Activated T-cell treated with anti-CD3 and anti-CD28 coated beads, Interleukin-2, amount 50 U/mL, for 72 hours (primary cell): ENCODE measurements at regions not wholly inside any gene's neighbourhood (a gene's known extent, or its start where the extent isn't known, plus 50 kb on each side); places are given as distances from the start of the nearest gene placed in this dataset.
A peak's percentile ranks its signal among the peaks of the same experiment; 100 is the strongest.

ENCODE experiments used
- ATAC-seq, 2 donors: fragments of 150-1000 bp; cut with Tn5 transposase; replicated peaks in 1 of 2; 2 replicates each; pipeline ENCODE4 v1.10.0; 2021; ENCODE audit warnings: moderate library complexity in 2 of 2, mild to moderate bottlenecking in 1 of 2
- DNase-seq, 2 donors: peaks; one replicate each; pipeline ENCODE4 v3.0.0; 2021 to 2022; ENCODE audit warnings: mixed read lengths in 1 of 2
- H3K27ac Mint-ChIP-seq: one replicate; pipeline ENCODE4 v1.8.0; 2022; ENCODE audit warnings: mild to moderate bottlenecking, moderate library complexity, mixed read lengths
- H3K27me3 Mint-ChIP-seq: one replicate; pipeline ENCODE4 v1.8.0; 2022; ENCODE audit warnings: low read depth, mixed read lengths
- H3K36me3 Mint-ChIP-seq, 2 donors: one replicate each; pipeline ENCODE4 v1.8.0; 2022; ENCODE audit warnings: mixed read lengths in 2 of 2, mild to moderate bottlenecking in 1 of 2; ENCODE audit not compliant: insufficient read depth in 2 of 2
- H3K4me1 Mint-ChIP-seq: one replicate; pipeline ENCODE4 v1.8.0; 2022; ENCODE audit warnings: low read depth, mixed read lengths
- H3K4me3 Mint-ChIP-seq, 2 donors: one replicate each; pipeline ENCODE4 v1.8.0; 2022; ENCODE audit warnings: mild to moderate bottlenecking in 2 of 2, mixed read lengths in 2 of 2, moderate library complexity in 2 of 2
- H3K9me3 Mint-ChIP-seq, 2 donors: one replicate each; pipeline ENCODE4 v1.8.0; 2022; ENCODE audit warnings: mixed read lengths in 2 of 2

DNA sequence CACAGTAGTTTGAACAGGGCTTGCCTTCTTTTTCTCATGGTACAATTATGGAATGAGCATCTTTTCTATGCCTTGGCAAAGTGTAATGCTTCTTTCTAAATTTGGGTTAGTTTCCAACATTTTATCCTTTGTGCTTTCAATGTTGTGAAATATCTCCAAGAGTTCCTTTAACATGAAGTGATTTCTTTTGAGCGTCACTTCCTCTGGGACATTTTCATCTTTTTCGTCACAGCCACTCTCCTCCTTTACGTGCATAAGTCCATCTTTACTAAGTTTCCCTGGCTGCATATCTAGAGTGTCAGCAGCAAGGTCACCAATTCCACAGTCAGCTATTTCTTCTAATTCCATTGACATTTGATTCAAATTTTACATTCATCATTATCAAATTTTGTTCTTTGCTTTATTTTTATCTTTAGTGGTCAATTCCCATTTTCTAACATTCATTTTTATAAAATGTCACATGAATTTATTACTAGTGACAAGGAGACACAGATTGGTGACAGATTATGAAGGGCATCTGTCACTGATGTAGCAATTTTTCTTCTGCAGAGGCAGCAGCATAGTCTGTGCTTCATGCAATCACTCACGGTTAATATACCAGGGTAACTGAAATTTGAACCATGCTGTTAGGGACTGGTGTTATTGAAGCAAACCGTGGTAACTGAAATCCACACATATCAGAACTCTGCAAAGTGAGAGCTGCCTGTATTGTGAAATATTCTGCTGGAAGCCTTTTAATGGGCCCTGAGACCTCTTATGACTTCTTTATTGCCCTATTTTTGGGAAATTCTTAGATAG is 126.5 kb upstream of the THBS1 start:
- peaks cover 36% of the 10 kb centered on the region for H3K4me1 Mint-ChIP-seq
- H3K27ac Mint-ChIP-seq = no peak overlapping the region
- H3K4me3 Mint-ChIP-seq = no peak overlapping the region
- H3K27me3 Mint-ChIP-seq = peaks cover 7% of the 10 kb centered on the region
- ATAC-seq = no peak
- DNase-seq = no peak
- H3K36me3 Mint-ChIP-seq = peaks cover 0 to 4% of the 10 kb centered on the region in 2 donors
- peaks cover 0 to 4% of the 10 kb centered on the region in 2 donors for H3K9me3 Mint-ChIP-seq

GRCh38 chr15:39455471-39455991 is 125.3 kb upstream of the THBS1 start:
- peaks cover 0 to 3% of the 10 kb centered on the region in 2 donors for H3K36me3 Mint-ChIP-seq
- no peaks in the 10 kb centered on the region for H3K27me3 Mint-ChIP-seq
- ATAC-seq (no peak), DNase-seq (peak in 1 of 2 donors; percentile 15)
- H3K27ac Mint-ChIP-seq = no peak overlapping the region
- no peaks in the 10 kb centered on the region for H3K9me3 Mint-ChIP-seq
- H3K4me1 Mint-ChIP-seq = peaks cover 36% of the 10 kb centered on the region
- no peak overlapping the region for H3K4me3 Mint-ChIP-seq

DNA sequence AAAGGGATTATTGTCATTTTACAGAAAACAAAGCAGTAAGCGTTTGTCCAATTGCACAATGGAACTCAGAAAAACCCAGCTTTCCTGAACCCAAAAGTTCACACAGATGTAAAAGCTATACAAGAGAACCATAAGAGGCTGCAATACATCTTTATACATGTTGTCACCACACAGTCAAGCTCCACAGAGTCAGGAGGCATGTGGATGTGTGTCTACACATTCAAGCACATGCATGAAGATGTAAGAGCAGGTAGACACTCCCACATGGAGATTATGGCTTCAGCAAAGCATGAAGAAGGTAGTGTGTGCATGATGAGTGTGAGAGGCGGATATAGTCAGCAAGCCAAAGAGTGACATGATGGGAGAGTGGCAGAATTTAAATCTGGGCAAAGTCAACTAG is 124.7 kb upstream of the THBS1 start:
- no peak for DNase-seq
- H3K4me1 Mint-ChIP-seq = peaks cover 36% of the 10 kb centered on the region
- no peak overlapping the region for H3K4me3 Mint-ChIP-seq
- ATAC-seq = no peak
- H3K9me3 Mint-ChIP-seq = no peaks in the 10 kb centered on the region
- no peak overlapping the region for H3K27ac Mint-ChIP-seq
- no peaks in the 10 kb centered on the region for H3K27me3 Mint-ChIP-seq
- no peaks in the 10 kb centered on the region for H3K36me3 Mint-ChIP-seq

DNA sequence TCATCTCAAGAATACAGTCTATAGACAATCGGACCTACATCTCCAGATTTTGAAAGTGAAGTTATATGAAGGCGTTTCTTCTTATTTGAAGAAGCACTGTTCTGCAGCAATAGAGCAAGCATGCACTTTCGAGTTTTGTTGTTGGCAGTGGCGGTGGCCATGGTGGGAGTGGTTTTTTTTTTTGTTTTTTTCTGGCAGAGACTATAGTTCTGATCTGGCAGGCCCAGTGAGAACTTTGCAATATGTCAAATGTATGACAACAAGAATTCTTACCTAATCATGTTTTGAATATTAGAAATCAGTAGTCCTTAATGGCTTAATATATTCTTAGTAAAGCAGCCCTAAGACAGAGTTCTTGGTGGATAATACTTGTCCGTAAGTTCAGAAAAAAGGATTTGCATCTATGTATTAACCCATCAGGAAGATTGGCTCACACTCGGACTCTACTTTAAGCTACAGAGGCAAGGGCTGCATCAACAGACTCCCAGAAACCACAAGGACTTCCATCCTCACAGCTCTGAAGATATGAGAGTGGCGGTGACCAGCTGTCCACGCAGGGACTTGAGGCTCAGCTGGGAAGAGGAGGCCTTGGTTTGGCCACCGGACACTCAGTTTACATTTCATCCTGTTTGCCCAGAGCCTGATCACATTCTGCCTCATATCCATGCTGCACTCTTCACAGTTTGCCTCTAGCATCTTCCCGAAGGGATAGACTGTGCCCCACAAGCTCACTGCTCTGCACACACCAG is 124.1 kb upstream of the THBS1 start:
- no peak overlapping the region for H3K27ac Mint-ChIP-seq
- ATAC-seq (no peak), DNase-seq (no peak)
- H3K9me3 Mint-ChIP-seq = no peaks in the 10 kb centered on the region
- no peaks in the 10 kb centered on the region for H3K36me3 Mint-ChIP-seq
- H3K4me3 Mint-ChIP-seq = no peak overlapping the region
- H3K4me1 Mint-ChIP-seq = peaks cover 36% of the 10 kb centered on the region
- H3K27me3 Mint-ChIP-seq = no peaks in the 10 kb centered on the region

GRCh38 chr15:39458131-39458530 is 122.7 kb upstream of the THBS1 start:
- H3K27me3 Mint-ChIP-seq = peaks cover 6% of the 10 kb centered on the region
- no peak overlapping the region for H3K27ac Mint-ChIP-seq
- no peak for DNase-seq
- ATAC-seq = no peak
- H3K4me3 Mint-ChIP-seq = no peak overlapping the region
- H3K9me3 Mint-ChIP-seq = no peaks in the 10 kb centered on the region
- peaks cover 33% of the 10 kb centered on the region for H3K4me1 Mint-ChIP-seq
- no peaks in the 10 kb centered on the region for H3K36me3 Mint-ChIP-seq

- Mint-ChIP-seq H3K4me1 (peaks cover 20% of the 10 kb centered on the region), H3K4me3 (no peak overlapping the region), H3K9me3 (no peaks in the 10 kb centered on the region), H3K27me3 (peaks cover 6% of the 10 kb centered on the region), H3K36me3 (no peaks in the 10 kb centered on the region), H3K27ac (no peak overlapping the region)
- DNase-seq (no peak), ATAC-seq (no peak)
These were observed 121.3 kb upstream of the THBS1 start for GRCh38 chr15:39459548-39459947.

- H3K36me3 Mint-ChIP-seq = no peaks in the 10 kb centered on the region
- DNase-seq (no peak), ATAC-seq (no peak)
- H3K27me3 Mint-ChIP-seq = peaks cover 6% of the 10 kb centered on the region
- no peak overlapping the region for H3K4me3 Mint-ChIP-seq
- no peak overlapping the region for H3K27ac Mint-ChIP-seq
- H3K4me1 Mint-ChIP-seq = peaks cover 8% of the 10 kb centered on the region
- H3K9me3 Mint-ChIP-seq = no peaks in the 10 kb centered on the region
These were observed 120.1 kb upstream of the THBS1 start for GRCh38 chr15:39460748-39461147.

DNA sequence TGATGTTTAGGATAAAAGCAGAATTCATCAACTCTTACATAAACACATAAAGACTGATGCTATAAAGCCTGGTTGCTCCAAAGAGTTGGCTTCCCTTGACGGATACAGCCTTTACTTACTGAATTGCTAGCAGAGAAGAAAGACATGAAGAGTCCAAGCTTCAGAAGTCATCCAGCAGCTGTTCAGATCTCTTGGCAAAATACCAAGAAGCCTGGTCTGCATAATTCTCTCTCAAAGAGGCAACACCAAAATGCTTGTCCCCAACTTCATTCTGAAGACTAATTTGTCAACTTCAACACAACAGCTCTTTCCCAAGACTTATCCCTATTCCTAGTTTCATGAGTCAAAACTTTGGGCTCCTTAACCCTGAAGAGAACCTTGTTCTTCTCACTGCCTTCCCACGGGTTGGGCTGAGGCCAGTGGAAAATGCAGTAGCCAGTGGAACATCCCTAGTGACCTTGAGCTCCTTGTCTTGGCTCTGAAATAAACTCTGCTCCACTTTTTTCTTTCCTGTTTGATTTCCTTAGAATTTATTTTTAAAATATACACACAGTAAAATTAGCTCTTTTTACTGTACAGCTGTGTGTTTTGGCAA is 119.2 kb upstream of the THBS1 start:
- Mint-ChIP-seq H3K36me3 (no peaks in the 10 kb centered on the region), H3K4me1 (no peaks in the 10 kb centered on the region), H3K27me3 (peaks cover 6% of the 10 kb centered on the region), H3K27ac (no peak overlapping the region), H3K9me3 (no peaks in the 10 kb centered on the region), H3K4me3 (no peak overlapping the region)
- no peak for ATAC-seq
- DNase-seq = no peak

- no peak overlapping the region for H3K27ac Mint-ChIP-seq
- peaks cover 6% of the 10 kb centered on the region for H3K27me3 Mint-ChIP-seq
- H3K4me1 Mint-ChIP-seq = no peaks in the 10 kb centered on the region
- no peaks in the 10 kb centered on the region for H3K36me3 Mint-ChIP-seq
- ATAC-seq = no peak
- no peak overlapping the region for H3K4me3 Mint-ChIP-seq
- no peak for DNase-seq
- H3K9me3 Mint-ChIP-seq = no peaks in the 10 kb centered on the region
These were observed 118.2 kb upstream of the THBS1 start for GRCh38 chr15:39462691-39463090.

DNA sequence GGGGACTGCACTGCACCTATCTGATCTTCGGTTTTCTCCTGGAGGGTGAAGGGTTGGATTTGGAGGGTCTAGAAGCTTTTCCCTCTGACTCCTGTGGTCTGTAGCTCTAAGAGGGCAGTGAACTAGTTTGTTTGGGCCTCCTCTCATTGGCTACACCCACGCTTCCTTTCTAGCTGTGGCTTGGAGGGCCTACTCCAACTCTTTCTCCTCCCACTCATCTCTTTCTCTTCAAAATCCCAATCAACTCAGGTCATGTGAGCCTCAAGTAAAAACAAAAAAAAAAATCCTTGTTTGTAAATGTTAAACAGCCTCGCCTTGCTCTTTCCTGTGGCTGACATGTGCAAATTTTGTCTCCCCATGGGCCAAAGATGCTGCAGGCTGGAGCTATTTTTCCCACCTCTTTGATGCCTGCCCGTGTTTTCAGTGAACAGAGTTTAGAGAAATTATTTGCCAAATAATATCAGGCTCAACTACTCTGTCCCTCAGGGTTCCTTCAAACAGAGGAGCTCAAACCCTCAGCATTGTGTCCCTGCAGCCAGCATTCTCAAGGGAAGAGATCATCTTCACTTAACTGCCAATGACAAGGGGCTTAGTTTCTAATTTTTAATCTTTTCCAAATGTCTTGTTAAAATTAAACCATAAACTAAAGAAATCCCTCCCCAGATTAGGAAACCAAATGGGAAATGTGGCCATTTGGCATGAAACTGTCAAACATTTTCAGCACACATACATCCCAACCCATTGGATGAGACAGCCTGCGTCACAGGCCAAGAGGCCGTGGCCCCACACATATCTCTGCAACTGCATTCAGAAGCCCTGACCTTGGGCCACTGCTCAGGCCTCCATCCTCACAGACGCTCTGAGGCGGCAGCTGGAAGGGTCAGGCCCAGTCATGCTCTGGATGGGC is 114.8 kb upstream of the THBS1 start:
- ATAC-seq (no peak), DNase-seq (no peak)
- Mint-ChIP-seq H3K27ac (no peak overlapping the region), H3K9me3 (peaks cover 0 to 1% of the 10 kb centered on the region in 2 donors), H3K4me1 (no peaks in the 10 kb centered on the region), H3K36me3 (no peaks in the 10 kb centered on the region), H3K27me3 (peaks cover 6% of the 10 kb centered on the region), H3K4me3 (no peak overlapping the region)

- no peak overlapping the region for H3K27ac Mint-ChIP-seq
- H3K4me1 Mint-ChIP-seq = no peaks in the 10 kb centered on the region
- no peak overlapping the region for H3K4me3 Mint-ChIP-seq
- H3K9me3 Mint-ChIP-seq = peaks cover 0 to 1% of the 10 kb centered on the region in 2 donors
- H3K36me3 Mint-ChIP-seq = no peaks in the 10 kb centered on the region
- no peak for ATAC-seq
- peaks cover 6% of the 10 kb centered on the region for H3K27me3 Mint-ChIP-seq
- no peak for DNase-seq
These were observed 114.2 kb upstream of the THBS1 start for GRCh38 chr15:39466750-39467105.

- Mint-ChIP-seq H3K27ac (no peak overlapping the region), H3K4me1 (no peaks in the 10 kb centered on the region), H3K27me3 (no peaks in the 10 kb centered on the region), H3K4me3 (no peak overlapping the region), H3K9me3 (peaks cover 0 to 1% of the 10 kb centered on the region in 2 donors), H3K36me3 (no peaks in the 10 kb centered on the region)
- ATAC-seq = no peak
- DNase-seq = no peak
These were observed 112.5 kb upstream of the THBS1 start for GRCh38 chr15:39468331-39468730.
